Upper lobe of left lung (tissue), 6 donors: ENCODE measurements at regions not wholly inside any gene's neighbourhood (a gene's known extent, or its start where the extent isn't known, plus 50 kb on each side); places are given as distances from the start of the nearest gene placed in this dataset.

Experiments used
- ATAC-seq, 2 donors: fragments of 200-7000 bp; cut with Tn5 transposase; one replicate each; pipeline ENCODE4 v1.9.1; 2022; ENCODE audit warnings: mild to moderate bottlenecking in 2 of 2, moderate library complexity in 2 of 2; ENCODE audit not compliant: low FRiP score in 2 of 2
- DNase-seq, 2 donors: peaks; one replicate each; pipeline ENCODE4 v3.0.0-alpha.2; 2019 to 2020
- H3K27ac ChIP-seq, 4 donors: fragments of 200-600 bp; sonication (generic); one replicate each; pipeline ENCODE4 v1.5.1; 2016 to 2019
- H3K27me3 ChIP-seq, 4 donors: fragments of 200-600 bp; sonication (generic); one replicate each; pipeline ENCODE4 v1.5.1; 2017 to 2019
- H3K36me3 ChIP-seq, 4 donors: fragments of 200-600 bp; sonication (generic); one replicate each; pipeline ENCODE4 v1.5.1; 2016 to 2019
- H3K4me1 ChIP-seq, 4 donors: fragments of 200-600 bp; sonication (generic); one replicate each; pipeline ENCODE4 v1.5.1; 2018 to 2019
- H3K4me3 ChIP-seq, 4 donors: fragments of 200-600 bp; sonication (generic); one replicate each; pipeline ENCODE4 v1.5.1; 2017 to 2019; ENCODE audit warnings: mild to moderate bottlenecking in 2 of 4, moderate library complexity in 1 of 4
- H3K9me3 ChIP-seq, 4 donors: fragments of 200-600 bp; sonication (generic); one replicate each; pipeline ENCODE4 v1.5.1; 2018 to 2019
- EP300 ChIP-seq, 4 donors: sonication (generic); formaldehyde crosslinking; IDR thresholded peaks; one replicate each; pipeline ENCODE4 v1.5.1; 2017; ENCODE audit warnings: antibody characterized with exemption in 4 of 4, control low read depth in 2 of 4
- POLR2A ChIP-seq, 4 donors: fragments of 450-650 bp; IDR thresholded peaks; one replicate each; pipeline ENCODE4 v1.5.1; 2016 to 2017; ENCODE audit warnings: antibody characterized with exemption in 4 of 4, mild to moderate bottlenecking in 2 of 4
- POLR2AphosphoS5 ChIP-seq, 2 donors: sonication (generic); formaldehyde crosslinking; IDR thresholded peaks; one replicate each; pipeline ENCODE4 v1.5.1; 2017; ENCODE audit warnings: antibody characterized with exemption in 2 of 2
- WGBS, 2 donors: methylation state at CpG; one replicate each; pipeline ENCODE4 v1.1.5; 2017 to 2018; 5-methylcytosine and 5-hydroxymethylcytosine counted together
- TF ChIP-seq, protein P1 (sequence below), 6 experiments: fragments of 450-650 bp in 4 of 6; fragments of 200-600 bp in 2 of 6; sonication (generic) in 2 of 6; IDR thresholded peaks; one replicate each; pipeline ENCODE4 v1.5.1; 2016 to 2019; ENCODE audit warnings: antibody characterized with exemption in 6 of 6
- donor health status: DM: no; HTN: no; CAD: no; lungs with moderate emphysema.
- donor health status: DM: no; HTN: yes; CAD: no; lungs with severe emphysema.

DNA sequence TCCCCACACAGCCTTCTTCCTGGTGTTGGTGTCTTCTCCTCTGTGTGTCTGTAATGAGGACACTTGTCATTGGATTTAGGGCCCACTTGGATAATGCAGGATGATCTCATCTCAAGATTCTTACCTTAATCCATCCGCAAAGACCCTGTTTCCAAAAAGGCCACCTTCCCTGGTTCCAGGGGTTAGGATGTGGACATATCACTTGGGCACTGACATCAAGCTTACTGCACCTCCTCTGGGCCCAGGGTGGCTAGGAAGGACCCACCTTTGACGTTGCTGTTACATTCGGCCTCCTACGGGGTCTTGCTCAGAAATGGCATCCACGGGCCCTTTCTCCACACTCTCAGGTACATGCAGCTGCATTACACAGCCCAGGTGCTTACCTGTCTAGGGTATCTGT, 535.9 kb downstream of the BRD1 start:
- Histone ChIP-seq H3K4me1 (no peaks in the 10 kb centered on the region), H3K27me3 (no peaks in the 10 kb centered on the region), H3K27ac (no peak overlapping the region), H3K36me3 (no peaks in the 10 kb centered on the region), H3K4me3 (no peak overlapping the region), H3K9me3 (peaks cover 0 to 13% (median 2%) of the 10 kb centered on the region in 4 donors)
- TF ChIP-seq, protein P1, sequence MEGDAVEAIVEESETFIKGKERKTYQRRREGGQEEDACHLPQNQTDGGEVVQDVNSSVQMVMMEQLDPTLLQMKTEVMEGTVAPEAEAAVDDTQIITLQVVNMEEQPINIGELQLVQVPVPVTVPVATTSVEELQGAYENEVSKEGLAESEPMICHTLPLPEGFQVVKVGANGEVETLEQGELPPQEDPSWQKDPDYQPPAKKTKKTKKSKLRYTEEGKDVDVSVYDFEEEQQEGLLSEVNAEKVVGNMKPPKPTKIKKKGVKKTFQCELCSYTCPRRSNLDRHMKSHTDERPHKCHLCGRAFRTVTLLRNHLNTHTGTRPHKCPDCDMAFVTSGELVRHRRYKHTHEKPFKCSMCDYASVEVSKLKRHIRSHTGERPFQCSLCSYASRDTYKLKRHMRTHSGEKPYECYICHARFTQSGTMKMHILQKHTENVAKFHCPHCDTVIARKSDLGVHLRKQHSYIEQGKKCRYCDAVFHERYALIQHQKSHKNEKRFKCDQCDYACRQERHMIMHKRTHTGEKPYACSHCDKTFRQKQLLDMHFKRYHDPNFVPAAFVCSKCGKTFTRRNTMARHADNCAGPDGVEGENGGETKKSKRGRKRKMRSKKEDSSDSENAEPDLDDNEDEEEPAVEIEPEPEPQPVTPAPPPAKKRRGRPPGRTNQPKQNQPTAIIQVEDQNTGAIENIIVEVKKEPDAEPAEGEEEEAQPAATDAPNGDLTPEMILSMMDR (IDR thresholded peaks at IDR 0.05), result no peak
- TF ChIP-seq POLR2A (IDR thresholded peaks at IDR 0.05) (no peak), EP300 (IDR thresholded peaks at IDR 0.05) (no peak), POLR2AphosphoS5 (IDR thresholded peaks at IDR 0.05) (no peak)
- 82 to 86% methylated on average over 5 of the region's 5 CpGs for WGBS, 2 donors
- ATAC-seq, result no peak
- DNase-seq, result peak in 1 of 2 donors; percentile 10

DNA sequence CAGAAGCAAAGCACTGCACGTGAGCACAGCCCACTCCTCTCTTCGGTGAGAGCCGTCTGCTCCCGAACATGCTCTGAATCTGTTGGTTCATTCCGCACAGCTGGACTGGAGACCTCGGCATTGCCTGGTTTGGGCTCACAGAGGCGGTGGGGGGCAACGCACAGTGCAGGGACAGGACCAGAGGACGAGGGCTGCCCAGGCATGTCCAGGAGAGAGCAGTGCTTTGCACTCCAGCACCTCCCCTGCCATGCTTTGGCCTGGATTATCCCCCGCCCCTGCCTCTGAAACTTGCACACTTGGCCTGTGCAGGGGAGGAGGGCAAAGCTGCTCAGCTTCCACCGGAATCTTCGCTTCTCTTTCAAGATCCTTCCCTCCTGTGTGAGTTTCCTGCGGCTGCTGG, 536.5 kb downstream of the BRD1 start:
- Histone ChIP-seq H3K4me1 (no peaks in the 10 kb centered on the region), H3K36me3 (no peaks in the 10 kb centered on the region), H3K9me3 (peaks cover 0 to 13% (median 2%) of the 10 kb centered on the region in 4 donors), H3K27ac (no peak overlapping the region), H3K4me3 (no peak overlapping the region), H3K27me3 (no peaks in the 10 kb centered on the region)
- ATAC-seq (no peak), DNase-seq (peak in 1 of 2 donors; percentile 6)
- 53 to 65% methylated on average over 12 to 13 of the region's 13 CpGs for WGBS, 2 donors
- TF ChIP-seq, protein P1 (IDR thresholded peaks at IDR 0.05), result no peak
- TF ChIP-seq EP300 (IDR thresholded peaks at IDR 0.05), result no peak
- TF ChIP-seq POLR2A (IDR thresholded peaks at IDR 0.05), result no peak
- TF ChIP-seq POLR2AphosphoS5 (IDR thresholded peaks at IDR 0.05), result no peak

DNA sequence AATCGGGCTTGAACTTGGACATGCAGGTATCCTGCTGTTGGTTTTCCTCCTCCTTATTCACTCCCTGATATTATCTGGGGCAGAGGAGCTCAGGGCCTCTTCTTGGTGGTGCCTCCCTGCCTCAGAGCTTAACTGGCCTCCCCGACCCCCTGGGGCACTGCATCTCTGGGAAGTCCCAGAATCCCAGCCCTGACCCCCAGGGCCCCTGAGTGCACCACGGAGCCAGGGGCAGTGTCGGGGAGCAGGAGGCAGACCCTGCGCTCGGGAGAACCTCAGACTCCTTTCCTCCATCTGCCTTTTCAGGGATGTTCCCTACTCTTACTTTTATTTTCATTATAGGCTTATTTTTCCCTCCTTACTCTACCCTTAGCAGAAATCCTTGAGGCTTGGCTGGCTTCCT, 537.0 kb downstream of the BRD1 start:
- Histone ChIP-seq H3K9me3 (peaks cover 0 to 13% (median 2%) of the 10 kb centered on the region in 4 donors), H3K27me3 (no peaks in the 10 kb centered on the region), H3K4me3 (no peak overlapping the region), H3K36me3 (no peaks in the 10 kb centered on the region), H3K4me1 (no peaks in the 10 kb centered on the region), H3K27ac (no peak overlapping the region)
- WGBS, 2 donors, result 59 to 62% methylated on average over 6 of the region's 6 CpGs
- TF ChIP-seq POLR2A (IDR thresholded peaks at IDR 0.05) (no peak), POLR2AphosphoS5 (IDR thresholded peaks at IDR 0.05) (no peak)
- TF ChIP-seq, protein P1 (IDR thresholded peaks at IDR 0.05), result no peak
- peak in 1 of 2 donors; percentile 3 for DNase-seq
- ATAC-seq, result no peak

DNA sequence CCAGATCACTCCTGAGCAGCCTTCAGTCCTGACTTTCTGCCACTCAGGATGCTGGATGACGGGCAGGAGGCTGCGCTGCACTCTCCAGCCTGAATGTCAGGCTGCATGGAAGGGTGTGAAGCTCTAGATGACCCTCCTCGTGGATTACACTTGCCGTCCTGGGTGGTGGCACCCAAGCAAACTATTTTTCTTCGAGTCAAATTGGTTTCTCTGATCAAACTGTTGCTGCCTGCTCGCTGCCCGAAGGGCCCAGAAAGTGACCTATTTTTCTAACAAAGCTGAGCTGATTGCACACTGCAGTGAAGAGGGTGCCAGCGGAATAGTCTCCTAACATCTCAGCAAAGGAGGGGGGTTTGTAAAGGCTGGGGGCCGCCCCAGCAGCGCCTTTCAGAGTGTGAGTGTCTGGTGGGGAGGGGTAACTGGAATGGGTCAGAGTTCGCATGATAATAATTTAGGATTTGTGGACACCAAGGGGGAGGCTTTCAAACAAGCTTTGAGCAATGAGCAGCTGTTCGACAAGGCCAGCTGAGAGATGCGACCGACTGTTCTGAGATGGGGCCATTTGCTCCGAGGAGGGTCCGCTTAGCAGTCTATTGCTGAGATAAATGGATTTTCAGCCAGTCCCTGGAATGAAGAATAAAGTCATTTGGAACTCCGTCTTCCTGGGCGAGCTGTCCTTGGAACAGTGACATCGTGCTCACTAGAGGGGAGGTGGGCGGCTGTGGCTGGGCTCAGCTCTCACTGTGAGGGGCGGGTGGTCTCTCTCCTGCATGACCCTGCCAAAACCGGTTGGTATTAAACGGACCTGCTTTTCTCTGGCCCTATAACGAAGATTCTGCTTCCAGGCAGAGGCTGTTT, 537.6 kb downstream of the BRD1 start:
- ATAC-seq (no peak), DNase-seq (peak in 1 of 2 donors; percentile 8)
- H3K4me3 ChIP-seq, result no peak overlapping the region
- H3K9me3 ChIP-seq, result peaks cover 0 to 13% (median 2%) of the 10 kb centered on the region in 4 donors
- H3K4me1 ChIP-seq, result no peaks in the 10 kb centered on the region
- TF ChIP-seq POLR2AphosphoS5 (IDR thresholded peaks at IDR 0.05) (no peak), POLR2A (IDR thresholded peaks at IDR 0.05) (no peak), EP300 (IDR thresholded peaks at IDR 0.05) (no peak)
- TF ChIP-seq, protein P1 (IDR thresholded peaks at IDR 0.05), result no peak
- 55 to 66% methylated on average over 22 to 24 of the region's 24 CpGs for WGBS, 2 donors
- no peaks in the 10 kb centered on the region for H3K27me3 ChIP-seq
- H3K27ac ChIP-seq, result no peak overlapping the region
- no peaks in the 10 kb centered on the region for H3K36me3 ChIP-seq
